Cerebellar cortex (tissue), 1 donor: ENCODE measurements at regions not wholly inside any gene's neighbourhood (a gene's known extent, or its start where the extent isn't known, plus 50 kb on each side); places are given as distances from the start of the nearest gene placed in this dataset.
"Not testable (repeated sequence)": the region's sequence is repeated elsewhere in the genome, so short reads cannot be mapped to it uniquely, and the experiment has no call there.

ENCODE experiments used
- DNase-seq: peaks from one replicate; pipeline ENCODE4 v3.0.0-alpha.2; 2015; ENCODE audit warnings: low spot score

DNA sequence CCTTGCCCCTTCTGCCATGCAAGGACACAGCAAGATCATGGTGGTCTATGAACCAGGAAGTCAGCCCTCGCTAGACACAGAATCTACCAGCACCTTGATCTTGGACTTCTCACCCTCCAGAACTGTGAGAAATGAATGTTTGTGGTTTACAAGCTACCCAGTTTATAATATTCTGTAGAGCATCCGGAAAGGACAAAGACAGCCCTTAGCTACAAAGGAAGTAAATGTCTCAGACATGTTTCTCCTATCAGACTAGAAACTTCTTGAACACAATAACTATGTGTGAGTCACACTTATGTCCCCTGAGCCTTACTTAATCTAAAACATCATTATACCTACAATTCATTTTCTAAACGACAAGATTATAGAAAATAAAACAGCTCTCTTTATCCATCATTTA, 176.7 kb downstream of the KLHL28 start:
- no peak for DNase-seq

DNA sequence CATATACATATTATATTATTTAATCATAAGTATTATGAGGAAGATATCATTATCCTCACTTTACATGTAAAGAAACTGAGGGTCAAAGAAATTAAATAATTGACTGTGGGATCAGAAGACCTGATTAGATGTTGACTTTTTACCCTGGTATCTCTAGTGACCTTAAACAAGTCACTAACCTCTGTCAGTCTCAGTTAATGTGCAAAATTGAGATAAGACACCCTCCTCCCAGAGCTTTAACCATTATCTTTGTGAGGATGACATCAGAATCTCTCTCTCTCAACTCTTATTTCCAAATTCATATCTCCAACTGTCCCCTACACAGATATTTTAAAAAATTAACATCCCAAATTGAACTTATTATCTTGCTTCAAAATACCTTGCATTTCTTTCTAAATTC, 177.8 kb downstream of the KLHL28 start:
- DNase-seq, result no peak

DNA sequence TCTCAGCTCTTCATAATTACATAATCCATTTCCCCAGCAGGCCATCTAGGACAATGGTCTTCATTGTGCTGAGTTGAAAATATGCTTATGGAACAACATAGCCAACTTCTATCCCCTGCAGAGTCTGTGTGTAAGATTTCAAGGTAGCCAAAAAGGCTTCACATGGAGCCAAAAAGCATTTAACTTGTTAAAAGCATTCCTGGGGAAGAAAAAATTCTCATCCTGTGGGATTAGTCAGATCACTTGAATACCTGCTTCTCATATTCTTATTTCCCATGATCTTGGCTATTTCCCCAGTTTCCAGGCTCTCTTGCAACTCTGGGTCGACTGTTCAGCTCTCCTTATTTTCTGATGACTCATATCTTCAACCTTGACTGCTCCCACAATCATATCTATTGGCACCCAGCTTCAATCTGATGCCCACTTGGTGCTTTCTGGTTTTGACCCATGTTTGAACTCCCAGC, 178.9 kb downstream of the KLHL28 start:
- DNase-seq, result no peak

DNA sequence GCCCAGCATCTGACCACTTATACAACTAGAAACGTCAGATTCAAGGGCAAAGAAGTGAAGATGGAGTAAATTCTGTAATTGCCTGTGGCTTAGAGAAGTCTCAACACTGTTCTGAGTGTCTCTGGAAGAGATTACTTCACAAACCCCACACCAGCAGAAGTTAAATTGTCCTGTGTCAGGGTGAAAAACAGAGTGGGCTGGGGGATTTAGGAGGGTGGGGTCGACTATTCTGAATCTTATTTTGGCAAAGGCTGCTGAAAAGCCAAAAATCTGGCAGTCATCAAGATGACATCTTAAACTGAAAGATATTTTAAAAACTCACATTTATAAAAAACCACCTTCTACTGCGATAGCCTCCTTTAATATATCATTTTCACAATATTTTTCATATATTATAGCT, 180.8 kb downstream of the KLHL28 start:
- no peak for DNase-seq

DNA sequence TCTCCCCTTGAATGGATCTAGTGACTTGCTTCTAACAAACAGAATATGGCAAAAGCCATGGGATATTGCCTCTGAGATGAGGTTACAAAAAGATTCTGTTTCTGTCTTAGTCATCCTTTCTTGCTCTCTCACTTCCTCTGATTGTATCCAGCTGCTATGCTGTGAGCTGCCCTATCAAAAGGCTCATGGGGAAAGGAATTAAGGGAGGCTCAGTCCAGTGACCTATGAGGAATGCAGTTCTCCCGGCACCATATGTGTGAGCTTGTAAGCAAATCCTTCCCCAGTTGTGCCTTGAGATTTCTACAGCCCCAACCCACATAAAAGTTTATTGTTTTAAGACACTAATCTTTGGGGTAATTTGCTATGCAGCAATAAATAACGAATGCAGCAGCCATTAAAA, 183.1 kb downstream of the KLHL28 start:
- no peak for DNase-seq

DNA sequence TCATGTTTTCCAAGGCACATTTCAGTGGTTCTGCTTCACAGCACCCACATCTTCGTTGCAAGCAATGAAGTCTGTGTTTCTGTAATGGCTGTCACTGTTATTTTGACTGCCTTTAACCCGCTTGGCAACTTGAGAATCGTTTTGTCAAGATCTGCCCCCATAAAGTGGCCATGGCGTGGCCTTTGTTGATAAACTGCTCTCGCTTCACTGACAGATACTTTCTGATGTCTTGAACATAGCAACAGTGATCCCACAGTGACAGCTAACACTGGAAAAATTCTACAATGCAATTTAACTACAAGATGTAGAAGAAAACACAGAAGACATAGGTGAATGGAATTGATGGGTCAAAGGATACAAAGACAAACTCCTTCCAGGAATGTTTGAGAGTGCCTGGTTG, 184.2 kb downstream of the KLHL28 start:
- DNase-seq, result no peak

DNA sequence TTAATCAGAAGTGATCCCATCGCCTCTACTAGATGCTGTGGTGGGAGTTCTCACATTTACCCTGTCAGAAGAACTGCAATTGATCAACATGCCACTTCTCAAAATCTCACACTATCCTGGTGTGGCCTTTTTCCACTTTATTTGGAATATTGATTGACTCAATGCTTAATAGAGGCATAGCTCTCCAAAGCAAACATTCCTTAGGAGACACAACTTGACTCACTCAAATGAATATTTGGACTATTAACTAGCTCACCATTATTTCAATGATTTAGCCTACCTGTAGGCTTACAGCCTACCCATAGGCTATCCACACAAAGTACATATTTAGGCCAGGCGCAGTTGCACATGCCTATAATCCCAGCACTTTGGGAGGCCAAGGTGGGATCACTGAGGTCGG, 186.5 kb downstream of the KLHL28 start:
- DNase-seq, result no peak

DNA sequence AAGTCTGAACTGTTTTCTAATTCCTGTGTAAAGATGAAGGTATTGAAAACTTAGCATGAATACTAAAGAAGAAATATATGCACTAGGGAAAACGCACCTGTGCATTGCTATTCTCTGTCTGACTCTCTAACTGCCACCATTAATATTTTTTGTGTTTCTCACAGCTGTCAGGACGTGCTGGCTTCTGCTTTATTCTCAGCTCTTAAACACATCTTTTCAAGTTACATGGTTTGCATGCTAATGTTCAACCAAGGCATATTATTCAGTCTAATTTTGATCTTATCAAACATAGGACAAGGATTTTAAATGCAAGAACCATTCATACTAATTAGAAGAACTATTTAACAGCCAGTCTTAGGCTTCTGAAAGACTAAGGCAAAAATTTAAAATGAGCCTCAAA, 187.4 kb downstream of the KLHL28 start:
- DNase-seq, result no peak

DNA sequence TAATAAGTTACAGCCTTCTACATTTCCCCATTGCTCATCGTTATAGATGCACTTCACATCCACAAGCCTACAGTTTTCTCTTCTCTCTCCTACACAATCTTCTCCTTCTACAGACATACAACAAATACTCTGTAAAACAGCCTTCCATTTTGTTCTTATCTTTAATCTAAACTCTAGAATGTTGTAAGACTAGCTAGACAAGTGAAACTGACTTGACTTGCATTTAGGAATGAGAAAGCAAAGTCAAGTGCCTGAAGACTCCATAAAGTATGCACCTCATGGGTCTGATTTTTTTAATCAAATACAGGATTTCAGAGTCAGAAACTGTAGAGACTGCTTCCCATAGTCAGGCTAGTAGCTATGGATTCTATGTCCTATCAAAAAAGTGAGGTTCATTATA, 190.3 kb downstream of the KLHL28 start:
- no peak for DNase-seq

DNA sequence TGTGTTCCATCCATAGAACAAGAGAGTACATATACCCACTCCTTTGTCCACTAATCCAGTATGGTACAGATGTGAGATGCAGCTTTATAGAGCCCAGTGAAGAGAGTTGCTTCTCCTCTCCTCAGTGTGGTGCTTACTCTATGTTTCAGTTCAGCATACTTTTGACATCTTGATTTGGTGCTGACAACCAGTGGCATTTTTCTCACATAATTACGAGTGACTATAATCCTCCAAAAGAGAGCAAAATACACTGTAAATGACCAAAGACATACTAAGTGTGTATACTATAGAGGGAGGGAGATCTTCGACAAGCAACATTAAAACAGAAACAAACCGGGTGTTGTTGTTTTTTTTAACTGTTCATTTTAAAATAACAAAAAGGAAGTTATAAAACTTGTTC, 191.5 kb downstream of the KLHL28 start:
- no peak for DNase-seq

DNA sequence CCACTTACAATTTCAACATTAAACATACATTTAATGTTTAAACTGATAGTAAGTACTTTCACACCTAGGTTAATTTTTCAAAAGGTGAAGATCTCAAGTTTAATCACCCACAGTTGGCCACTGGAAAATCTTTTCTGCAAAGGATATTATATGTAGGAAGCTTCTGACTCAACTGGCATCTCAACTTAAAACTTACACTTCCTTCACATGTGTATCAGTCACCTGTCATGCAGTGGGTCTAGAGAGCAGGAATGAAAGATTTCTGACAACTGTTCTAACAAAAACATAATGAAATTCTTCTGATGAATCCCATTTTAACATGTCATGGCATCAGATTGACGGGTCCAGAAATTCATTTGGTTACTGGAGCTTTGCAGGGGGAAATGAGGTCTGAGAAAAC, 192.8 kb downstream of the KLHL28 start:
- no peak for DNase-seq

DNA sequence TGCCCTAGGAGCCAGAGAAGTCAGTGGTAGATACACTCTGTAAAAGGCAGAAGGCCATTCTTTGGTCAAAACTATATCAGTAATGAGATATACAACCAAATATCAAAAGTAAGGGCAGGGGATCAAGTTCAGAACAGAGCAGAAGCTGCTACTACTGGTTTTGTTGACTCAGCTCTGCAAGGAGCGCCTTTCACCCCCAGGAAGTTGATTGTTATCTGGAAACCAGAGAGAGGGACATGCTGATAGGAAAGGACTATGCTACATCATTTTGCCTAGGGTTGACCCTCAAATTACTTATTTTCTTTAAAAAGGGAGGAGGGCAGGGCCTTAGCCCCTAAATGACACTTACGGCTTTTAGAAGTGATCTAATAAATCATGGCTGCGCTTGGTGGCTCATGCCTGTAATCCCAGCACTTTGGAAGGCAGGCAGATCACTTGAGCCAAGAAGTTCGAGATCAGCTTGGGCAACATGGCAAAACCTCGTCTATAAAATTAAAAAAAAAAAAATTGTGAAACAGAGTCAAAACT, 194.0 kb downstream of the KLHL28 start:
- DNase-seq, result no peak

DNA sequence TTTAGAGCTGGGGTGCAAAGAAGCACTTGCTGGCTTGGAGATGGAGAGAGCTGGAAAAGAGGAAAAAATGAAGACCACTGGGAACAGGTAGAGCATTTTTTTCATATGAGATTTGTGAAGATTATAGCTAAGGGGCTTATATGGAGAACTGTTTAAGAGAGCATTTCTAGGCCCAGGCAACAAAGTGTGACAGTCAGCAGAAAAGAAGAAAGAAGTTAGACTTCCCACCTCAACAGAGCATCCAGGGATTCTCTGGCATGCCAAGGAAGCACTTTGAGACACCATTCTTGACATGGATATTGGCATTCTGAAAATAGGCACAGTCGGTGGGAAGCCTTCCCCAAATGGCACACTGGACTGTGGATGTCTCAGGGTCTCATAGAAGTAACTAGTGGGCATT, 195.5 kb downstream of the KLHL28 start:
- no peak for DNase-seq

DNA sequence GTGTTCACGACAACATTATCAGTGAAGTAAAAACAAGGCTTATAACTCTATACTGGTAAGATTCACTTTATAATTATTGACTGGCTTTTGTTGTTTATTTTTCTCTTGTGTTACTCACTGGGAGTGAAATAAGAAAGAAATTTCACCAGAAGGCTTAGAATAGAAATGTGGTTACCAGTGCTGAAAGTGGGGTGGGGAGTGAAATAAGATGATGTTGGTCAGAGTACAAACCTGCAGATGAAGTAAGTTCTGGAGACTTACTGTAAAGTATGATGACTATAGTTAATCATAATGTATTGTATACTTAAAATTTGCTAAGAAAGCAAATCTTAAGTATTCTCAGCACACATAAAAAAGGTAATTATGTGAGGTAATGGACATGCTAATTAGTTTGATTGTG, 198.4 kb downstream of the KLHL28 start:
- no peak for DNase-seq

DNA sequence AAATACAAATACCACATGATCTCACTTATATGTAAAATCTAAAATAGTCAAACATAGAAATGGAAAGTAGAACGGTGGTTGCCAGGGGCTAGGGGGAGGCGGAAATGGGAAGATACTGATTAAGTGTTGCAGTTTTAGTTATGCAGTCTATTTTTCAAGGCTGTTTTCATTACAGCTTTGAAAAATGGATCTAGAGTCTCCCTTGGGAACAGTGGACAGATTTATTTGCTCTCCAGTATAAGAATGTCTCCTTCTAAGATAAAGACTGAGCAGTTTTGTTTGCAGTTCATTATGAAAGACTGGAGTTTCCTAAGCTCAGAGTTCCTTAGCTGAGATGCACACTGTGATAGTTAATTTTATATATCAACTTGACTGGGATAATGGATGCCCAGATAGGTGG, 202.5 kb downstream of the KLHL28 start:
- DNase-seq, result no peak

DNA sequence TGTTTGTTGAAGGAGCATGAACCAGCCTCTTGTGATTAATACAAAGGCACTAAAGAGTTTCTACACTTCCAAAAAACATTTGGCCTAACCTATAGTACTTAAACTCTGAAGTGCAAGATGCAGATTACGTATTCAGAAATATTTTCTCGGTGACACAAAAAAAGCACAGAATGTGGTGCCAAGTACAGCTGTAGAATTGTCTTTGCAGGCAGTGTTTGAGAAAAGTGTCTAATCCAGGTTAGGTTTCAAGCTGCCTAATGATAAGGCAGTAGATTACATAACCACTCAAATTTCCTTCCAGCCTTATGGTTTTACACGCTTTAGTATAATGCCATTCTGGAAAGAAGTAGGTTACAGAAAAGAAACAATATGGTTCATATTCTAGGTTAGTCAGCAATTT, 205.2 kb downstream of the KLHL28 start:
- no peak for DNase-seq

DNA sequence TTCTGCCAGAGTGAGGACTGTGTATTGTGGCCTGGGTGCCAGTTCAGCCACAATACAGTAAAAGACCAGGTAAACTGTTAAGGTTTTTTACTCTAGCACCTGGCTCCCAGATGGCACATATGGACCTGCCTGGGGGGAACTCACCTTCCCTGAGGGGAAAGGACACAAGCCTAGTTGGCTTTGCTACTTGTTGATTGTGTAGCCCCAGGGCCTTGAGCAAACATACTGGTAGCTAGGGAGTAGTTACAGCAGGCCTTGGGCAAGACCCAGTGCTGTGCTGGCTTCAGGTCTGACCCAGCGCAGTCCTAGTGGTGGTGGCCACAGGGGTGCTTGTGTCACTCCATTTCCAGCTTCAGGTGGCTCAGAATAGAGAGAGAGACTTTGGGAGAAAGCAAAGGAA, 216.4 kb downstream of the KLHL28 start:
- DNase-seq, result no peak

DNA sequence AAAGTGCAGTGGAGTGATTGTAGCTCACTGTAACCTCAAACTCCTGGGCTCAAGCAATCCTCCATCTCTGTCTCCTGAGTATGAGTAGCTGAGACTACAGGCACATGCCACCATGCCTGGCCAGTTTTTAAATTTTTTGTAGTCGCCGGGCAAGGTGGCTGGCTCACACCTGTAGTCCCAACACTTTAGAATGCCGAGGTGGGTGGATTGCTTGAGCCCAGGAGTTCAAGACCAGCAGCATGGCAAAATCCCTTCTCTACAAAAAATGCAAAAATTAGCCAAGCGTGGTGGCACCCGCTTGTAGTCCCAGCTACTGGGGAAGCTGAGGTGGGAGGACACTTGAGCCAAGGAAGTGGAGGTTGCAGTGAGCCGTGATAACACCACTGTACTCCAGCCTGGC, 219.5 kb downstream of the KLHL28 start:
- no peak for DNase-seq

DNA sequence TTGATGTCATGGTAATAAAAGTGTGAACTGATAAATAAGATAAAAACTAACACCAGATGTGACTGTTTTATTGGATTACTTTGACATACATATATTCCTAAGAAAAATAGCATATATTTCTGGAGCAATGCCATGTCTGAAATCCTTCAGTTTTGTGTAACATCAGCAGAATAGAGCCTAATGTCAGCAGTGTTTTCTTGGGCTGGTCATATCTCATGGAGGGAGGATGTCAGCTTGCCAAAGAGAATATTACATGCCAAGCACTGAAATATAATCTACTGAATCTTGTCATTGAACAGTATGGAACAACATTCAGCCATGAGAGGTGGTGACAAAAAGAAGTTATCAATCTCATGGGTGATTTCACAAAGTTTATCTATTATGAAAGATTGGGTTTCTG, 220.3 kb downstream of the KLHL28 start:
- no peak for DNase-seq

DNA sequence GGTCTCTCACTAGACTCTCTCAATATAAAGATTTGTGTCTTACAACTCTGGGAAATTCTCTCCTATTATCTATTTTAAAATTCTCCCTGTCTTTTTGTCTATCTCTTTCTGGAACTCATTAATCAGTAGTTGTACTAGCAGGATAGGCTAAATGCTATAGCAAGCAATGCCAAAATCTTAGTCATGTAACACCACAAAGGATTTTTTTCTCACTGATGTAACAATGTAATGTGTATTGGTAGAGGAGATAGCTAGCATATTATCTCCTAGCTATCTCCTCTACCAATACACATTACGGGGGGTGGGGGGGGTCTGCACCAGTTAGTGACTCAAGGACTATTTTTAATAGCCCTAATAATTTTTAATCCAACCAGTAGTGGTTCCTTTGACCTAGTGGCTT, 225.4 kb downstream of the KLHL28 start:
- DNase-seq, result no peak

DNA sequence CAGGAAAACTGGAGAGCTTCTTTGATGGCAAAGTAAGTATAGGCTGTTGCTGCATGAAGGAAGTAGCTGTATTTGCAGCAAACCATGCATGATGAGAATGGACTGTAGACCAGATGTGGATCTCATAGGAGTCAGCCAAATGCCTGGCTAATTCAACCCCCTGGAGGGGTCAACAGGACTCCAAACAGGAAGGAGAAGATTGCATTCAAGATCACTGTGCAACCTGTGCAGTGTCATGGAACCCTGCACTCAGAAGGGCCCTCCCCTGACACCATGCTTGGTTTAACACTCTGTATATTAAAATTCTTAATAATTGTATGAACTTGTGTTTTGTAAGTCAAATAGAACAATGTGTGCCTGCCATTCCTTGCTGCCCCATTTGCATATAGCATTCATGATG, 225.1 kb upstream of the FSCB start:
- no peak for DNase-seq

DNA sequence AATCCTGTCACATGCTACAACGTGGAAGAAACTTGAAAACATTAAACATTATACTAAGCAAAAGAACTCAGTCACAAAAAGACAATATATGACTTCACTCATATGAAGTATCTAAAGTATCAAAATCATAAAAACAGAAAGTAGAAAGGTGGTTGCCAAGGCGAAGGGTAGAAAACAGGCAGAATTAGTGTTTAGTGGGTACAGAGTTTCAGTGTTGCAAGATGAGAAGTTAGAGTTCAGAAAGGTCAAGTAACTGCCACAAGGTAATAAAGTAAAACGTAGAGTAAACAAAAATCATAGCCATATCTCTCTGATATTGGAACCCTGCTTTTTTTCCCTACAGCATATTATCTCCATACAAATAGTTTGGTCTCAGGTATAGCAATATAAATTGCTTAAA, 223.8 kb upstream of the FSCB start:
- DNase-seq, result no peak

DNA sequence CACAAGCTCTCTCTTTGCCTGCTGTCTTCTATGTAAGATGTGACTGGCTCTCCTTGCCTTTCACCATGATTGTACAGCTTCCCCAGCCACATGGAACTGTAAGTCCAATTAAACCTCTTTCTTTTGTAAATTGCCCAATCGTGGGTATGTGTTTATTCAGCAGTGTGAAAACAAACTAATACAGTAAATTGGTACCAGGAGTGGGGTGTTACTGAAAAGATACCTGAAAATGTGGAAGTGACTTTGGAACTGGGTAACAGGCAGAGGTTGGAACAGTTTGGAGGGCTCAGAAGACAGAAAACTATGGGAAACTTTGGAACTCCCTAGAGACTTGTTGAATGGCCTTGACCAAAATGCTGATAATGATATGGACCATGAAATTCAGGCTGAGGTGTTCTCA, 214.3 kb upstream of the FSCB start:
- not testable (repeated sequence) for DNase-seq

DNA sequence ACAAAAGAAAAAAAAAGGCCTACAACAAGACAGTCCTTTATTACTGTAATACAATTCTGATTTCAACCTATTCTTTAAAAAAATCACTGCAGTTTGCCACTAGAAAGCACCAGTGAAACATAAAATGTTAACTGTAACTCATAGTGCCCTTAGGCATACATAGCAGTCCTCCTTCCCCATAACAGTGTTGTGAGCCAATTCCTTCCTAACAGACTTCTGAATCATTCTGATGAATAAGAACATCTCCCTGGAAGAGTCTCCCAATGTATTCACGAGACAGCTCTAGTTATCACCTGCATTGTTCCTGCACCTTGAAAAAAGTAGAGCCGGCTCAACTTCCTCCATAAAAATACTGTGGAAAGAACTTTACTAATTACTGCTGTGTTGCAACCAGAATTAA, 213.6 kb upstream of the FSCB start:
- DNase-seq, result no peak
